HCT116 (cell line): ENCODE measurements at regions not wholly inside any gene's neighbourhood (a gene's known extent, or its start where the extent isn't known, plus 50 kb on each side); places are given as distances from the start of the nearest gene placed in this dataset.

Experiments
- CEBPB ChIP-seq: IDR thresholded peaks from 2 replicates; pipeline ENCODE4 v1.6.1; 2012; ENCODE audit warnings: low read depth
- EZH2 ChIP-seq: fragments of 200-600 bp; sonication (generic); IDR thresholded peaks from 2 replicates; pipeline ENCODE4 v1.6.1; 2017; ENCODE audit warnings: antibody characterized with exemption, mixed run types
- POLR2A ChIP-seq: IDR thresholded peaks from 2 replicates; pipeline ENCODE4 v1.7.0; 2011; ENCODE audit warnings: borderline replicate concordance; ENCODE audit not compliant: insufficient read depth, insufficient read length; ENCODE audit errors: extremely low read depth
- POLR2AphosphoS5 ChIP-seq: IDR thresholded peaks from 2 replicates; pipeline ENCODE4 v1.6.1; 2011; ENCODE audit warnings: mild to moderate bottlenecking, low read depth, low read length, moderate library complexity
- SP1 ChIP-seq: IDR thresholded peaks from 2 replicates; pipeline ENCODE4 v1.6.1; 2012; ENCODE audit warnings: low read depth
- TCF7L2 ChIP-seq: IDR thresholded peaks from 2 replicates; pipeline ENCODE4 v1.7.0; 2011; ENCODE audit warnings: borderline replicate concordance, inconsistent platforms; ENCODE audit not compliant: insufficient read depth, insufficient read length; ENCODE audit errors: extremely low read depth
- YY1 ChIP-seq: IDR thresholded peaks from 2 replicates; pipeline ENCODE4 v1.6.1; 2011; ENCODE audit warnings: low read length, low read depth, moderate library complexity, mild to moderate bottlenecking; ENCODE audit not compliant: insufficient replicate concordance; ENCODE audit errors: extremely low read depth
- ZNF274 ChIP-seq: fragments of 200-500 bp; sonication (Bioruptor generic); IDR thresholded peaks from 2 replicates; pipeline ENCODE4 v1.6.1; 2014; ENCODE audit warnings: mild to moderate bottlenecking, low read depth, low read length, inconsistent platforms
- TF ChIP-seq, protein P1 (sequence below), 3 experiments: fragments of 200-600 bp in 1 of 3; sonication (generic) in 1 of 3; IDR thresholded peaks in 2 of 3; conservative IDR thresholded peaks in 1 of 3; 2 replicates each; pipeline ENCODE4 v1.5.1; 2012 to 2017; ENCODE audit warnings: low read depth in 2 of 3, low read length in 2 of 3, antibody characterized with exemption in 1 of 3, borderline replicate concordance in 1 of 3, control low read depth in 1 of 3, mild to moderate bottlenecking in 1 of 3, mixed read lengths in 1 of 3, mixed run types in 1 of 3, moderate library complexity in 1 of 3; ENCODE audit not compliant: insufficient read depth in 1 of 3

DNA sequence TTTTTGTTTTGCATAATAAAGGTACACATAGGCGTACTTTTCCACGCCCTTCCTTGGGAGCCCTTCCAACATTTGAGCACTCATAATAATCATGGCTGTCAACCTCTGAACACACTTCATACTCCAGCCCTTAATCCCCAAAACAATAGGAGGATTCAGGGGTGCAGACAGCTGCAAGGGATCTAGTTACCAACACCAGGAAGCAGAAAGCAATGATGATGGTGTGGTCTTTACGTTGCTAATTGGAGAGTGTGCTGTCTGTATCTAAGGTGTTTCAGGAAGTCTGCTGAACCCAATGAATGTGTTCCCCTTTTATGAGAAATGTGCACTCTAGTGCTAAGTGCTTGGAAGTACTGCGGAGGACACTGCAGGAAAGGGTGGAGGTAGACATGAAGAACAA, 60.3 kb upstream of the PDZRN3 start:
- TF ChIP-seq, protein P1, sequence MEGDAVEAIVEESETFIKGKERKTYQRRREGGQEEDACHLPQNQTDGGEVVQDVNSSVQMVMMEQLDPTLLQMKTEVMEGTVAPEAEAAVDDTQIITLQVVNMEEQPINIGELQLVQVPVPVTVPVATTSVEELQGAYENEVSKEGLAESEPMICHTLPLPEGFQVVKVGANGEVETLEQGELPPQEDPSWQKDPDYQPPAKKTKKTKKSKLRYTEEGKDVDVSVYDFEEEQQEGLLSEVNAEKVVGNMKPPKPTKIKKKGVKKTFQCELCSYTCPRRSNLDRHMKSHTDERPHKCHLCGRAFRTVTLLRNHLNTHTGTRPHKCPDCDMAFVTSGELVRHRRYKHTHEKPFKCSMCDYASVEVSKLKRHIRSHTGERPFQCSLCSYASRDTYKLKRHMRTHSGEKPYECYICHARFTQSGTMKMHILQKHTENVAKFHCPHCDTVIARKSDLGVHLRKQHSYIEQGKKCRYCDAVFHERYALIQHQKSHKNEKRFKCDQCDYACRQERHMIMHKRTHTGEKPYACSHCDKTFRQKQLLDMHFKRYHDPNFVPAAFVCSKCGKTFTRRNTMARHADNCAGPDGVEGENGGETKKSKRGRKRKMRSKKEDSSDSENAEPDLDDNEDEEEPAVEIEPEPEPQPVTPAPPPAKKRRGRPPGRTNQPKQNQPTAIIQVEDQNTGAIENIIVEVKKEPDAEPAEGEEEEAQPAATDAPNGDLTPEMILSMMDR (IDR thresholded peaks at IDR 0.05 in 2 of 3, conservative IDR thresholded peaks at IDR 0.05 in 1 of 3; ENCODE audit: borderline replicate concordance in 1 of 3, insufficient read depth in 1 of 3, low read depth in 2 of 3, low read length in 2 of 3) = no peak
- no peak for TF ChIP-seq POLR2AphosphoS5
- no peak for TF ChIP-seq POLR2A
- no peak for TF ChIP-seq SP1
- TF ChIP-seq EZH2 = no peak
- TF ChIP-seq YY1 = no peak
- TF ChIP-seq ZNF274 = no peak
- TF ChIP-seq TCF7L2 = no peak
- TF ChIP-seq CEBPB = no peak
